ENCODE measurements at regions not wholly inside any gene's neighbourhood (a gene's known extent, or its start where the extent isn't known, plus 50 kb on each side); places are given as distances from the start of the nearest gene placed in this dataset.

DNA sequence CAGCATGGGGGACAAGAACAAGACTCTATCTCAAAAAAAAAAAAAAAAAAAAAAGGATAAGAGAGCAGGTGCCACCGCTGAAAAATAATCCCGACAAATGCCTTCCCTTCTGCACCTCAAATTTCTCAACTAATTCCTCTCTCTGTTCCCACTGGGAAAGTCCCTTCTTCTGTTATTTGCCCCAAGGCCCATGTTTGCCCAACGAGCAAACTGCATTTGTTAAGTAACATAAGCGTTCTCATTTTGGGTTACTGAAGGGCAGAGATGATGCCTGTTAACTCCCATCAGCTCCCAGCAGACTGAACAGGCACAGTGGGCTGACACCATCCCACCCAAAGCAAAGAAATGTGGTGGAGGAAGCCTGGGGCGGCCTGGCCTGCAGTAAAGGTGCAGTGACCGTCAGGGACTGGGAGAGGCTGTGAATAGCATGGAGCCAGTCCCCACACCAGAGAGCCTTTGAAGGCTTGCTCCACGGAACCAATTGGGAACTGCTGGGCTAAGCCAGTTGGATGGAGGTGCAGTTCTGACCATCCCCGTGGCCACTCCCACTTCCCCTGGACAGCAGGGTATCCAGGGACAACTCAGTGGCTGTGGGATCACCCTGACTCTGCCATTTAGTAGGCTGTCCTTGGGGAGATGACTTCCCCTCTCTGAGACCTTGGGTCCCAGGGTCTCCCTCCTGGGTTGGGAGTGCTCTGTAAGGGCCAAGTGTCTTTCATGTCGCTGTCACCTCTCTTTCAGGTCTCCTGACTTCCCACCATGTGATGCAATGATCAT, 149.7 kb upstream of the IER5L start:
- DNase-seq = no peak
- peaks cover 10% of the 10 kb centered on the region for H3K4me1 ChIP-seq (ENCODE audit: control insufficient read depth, insufficient read depth, low read length, poor library complexity, severe bottlenecking)
- no peaks in the 10 kb centered on the region for H3K36me3 ChIP-seq (ENCODE audit: control insufficient read depth, insufficient read depth, low read length)
- no peaks in the 10 kb centered on the region for H3K27me3 ChIP-seq (ENCODE audit: control insufficient read depth, insufficient read depth, low read length)
- peaks cover 0 to 5% (median 0%) of the 10 kb centered on the region in 7 donors for H3K9me3 Mint-ChIP-seq
- H3K4me1 Mint-ChIP-seq = peaks cover 0 to 14% (median 9%) of the 10 kb centered on the region in 4 donors
- H3K4me3 Mint-ChIP-seq = no peak overlapping the region
- no peak overlapping the region for H3K27ac ChIP-seq (ENCODE audit: insufficient read depth, low read length, poor library complexity, severe bottlenecking)
- no peaks in the 10 kb centered on the region for H3K27me3 Mint-ChIP-seq
- ATAC-seq (ENCODE audit: low read depth in 2 of 2) = no peak
- peaks cover 0 to 7% of the 10 kb centered on the region in 2 experiments for H3K9me3 ChIP-seq (ENCODE audit: control insufficient read depth in 2 of 2, low read length in 2 of 2)
- H3K36me3 Mint-ChIP-seq = no peaks in the 10 kb centered on the region
- H3K27ac Mint-ChIP-seq = peak overlapping the region in 1 of 3 donors; percentile 67
- H3K4me3 ChIP-seq (ENCODE audit: low read depth, low read length) = no peak overlapping the region

DNA sequence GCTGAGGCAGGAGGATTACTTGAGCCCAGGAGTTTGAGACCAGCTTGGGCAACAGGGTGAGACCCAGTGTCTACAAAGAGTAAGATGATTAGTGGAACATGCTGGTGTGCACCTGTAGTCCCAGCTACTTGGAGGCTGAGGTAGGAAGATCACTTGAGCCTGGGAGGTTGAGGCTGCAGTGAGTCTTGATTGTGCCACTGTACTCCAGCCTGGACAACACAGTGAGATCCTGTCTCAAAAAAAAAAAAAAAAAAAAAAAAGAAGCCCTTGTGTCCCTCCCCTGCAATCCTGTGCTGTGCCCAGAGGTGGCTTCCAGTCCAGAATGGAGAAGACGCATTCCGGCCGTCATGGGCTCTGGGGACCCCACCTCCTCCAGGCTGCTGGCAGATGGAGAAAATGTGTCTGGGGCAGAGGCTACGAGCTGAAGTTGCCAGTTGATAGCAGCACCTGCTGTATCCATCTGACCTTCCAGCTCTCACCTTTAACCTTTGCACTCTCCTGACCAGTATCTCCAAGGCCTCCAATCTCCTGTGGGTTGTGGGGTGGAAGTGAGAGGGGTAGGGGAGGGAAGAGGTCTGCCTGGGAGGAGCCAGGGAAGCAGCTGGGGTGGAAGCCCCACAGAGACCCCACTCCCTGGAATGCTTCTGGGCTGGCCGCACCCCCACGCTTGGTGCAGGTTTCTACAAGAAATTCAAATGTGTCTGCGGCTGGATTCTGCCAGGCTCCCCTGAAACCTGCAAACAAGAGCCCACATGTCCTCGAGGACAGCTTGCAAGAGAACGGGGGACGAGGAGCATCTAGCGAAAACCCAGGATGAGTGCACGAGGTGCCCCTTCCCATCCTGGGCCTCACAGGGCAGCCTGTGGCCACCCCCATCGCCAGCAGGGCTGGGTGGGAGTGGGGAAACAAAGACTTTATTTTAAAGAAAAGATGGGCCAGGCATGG, 148.3 kb upstream of the IER5L start:
- Histone ChIP-seq H3K4me3 (ENCODE audit: low read depth, low read length) (no peak overlapping the region), H3K27me3 (ENCODE audit: control insufficient read depth, insufficient read depth, low read length) (no peaks in the 10 kb centered on the region), H3K9me3 (ENCODE audit: control insufficient read depth in 2 of 2, low read length in 2 of 2) (peaks cover 0 to 7% of the 10 kb centered on the region in 2 experiments), H3K4me1 (ENCODE audit: control insufficient read depth, insufficient read depth, low read length, poor library complexity, severe bottlenecking) (peaks cover 11% of the 10 kb centered on the region), H3K27ac (ENCODE audit: insufficient read depth, low read length, poor library complexity, severe bottlenecking) (no peak overlapping the region), H3K36me3 (ENCODE audit: control insufficient read depth, insufficient read depth, low read length) (no peaks in the 10 kb centered on the region)
- Mint-ChIP-seq H3K27me3 (no peaks in the 10 kb centered on the region), H3K4me1 (peaks cover 0 to 20% (median 9%) of the 10 kb centered on the region in 4 donors), H3K27ac (no peak overlapping the region), H3K36me3 (no peaks in the 10 kb centered on the region), H3K9me3 (peaks cover 0 to 5% (median 0%) of the 10 kb centered on the region in 7 donors), H3K4me3 (no peak overlapping the region)
- DNase-seq (no peak), ATAC-seq (ENCODE audit: low read depth in 2 of 2) (no peak)

DNA sequence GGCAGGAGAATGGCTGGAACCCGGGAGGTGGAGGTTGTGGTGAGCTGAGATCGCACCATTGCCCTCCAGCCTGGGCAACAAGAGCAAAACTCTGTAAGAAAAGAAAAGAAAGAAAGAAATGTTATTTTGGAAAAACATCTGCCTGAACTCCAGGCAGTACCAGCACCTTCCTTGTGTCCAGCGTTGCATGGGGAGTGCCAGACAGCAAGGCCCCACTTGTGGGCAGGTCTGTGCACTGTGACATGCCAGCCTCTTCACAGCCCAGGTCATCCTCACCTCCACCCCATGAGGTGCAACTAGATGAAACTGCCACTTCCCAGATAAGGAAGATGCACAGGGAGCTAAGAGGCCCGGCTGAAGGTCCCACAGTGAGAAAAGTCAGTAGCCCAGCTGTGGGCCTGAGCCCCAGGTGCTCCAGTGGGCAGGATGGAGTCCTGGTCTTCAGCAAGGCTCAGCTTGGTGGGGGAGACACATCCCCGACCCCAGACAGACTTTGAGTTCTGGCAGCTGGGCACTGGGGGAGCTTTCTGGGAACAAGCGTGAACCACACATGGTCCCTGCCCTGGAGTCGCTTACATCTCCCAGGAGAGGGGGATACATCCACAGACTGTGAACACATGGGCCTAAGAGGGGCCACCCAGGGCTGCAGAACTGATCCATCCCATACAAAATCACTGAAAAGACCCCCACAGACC, 146.9 kb upstream of the IER5L start:
- Mint-ChIP-seq H3K4me1 (peaks cover 5 to 29% (median 14%) of the 10 kb centered on the region in 4 donors), H3K9me3 (no peaks in the 10 kb centered on the region), H3K4me3 (no peak overlapping the region), H3K27ac (no peak overlapping the region), H3K36me3 (no peaks in the 10 kb centered on the region), H3K27me3 (no peaks in the 10 kb centered on the region)
- H3K9me3 ChIP-seq (ENCODE audit: control insufficient read depth in 2 of 2, low read length in 2 of 2) = no peaks in the 10 kb centered on the region
- DNase-seq (no peak), ATAC-seq (ENCODE audit: low read depth in 2 of 2) (no peak)
- H3K27ac ChIP-seq (ENCODE audit: insufficient read depth, low read length, poor library complexity, severe bottlenecking) = no peak overlapping the region
- no peaks in the 10 kb centered on the region for H3K36me3 ChIP-seq (ENCODE audit: control insufficient read depth, insufficient read depth, low read length)
- no peaks in the 10 kb centered on the region for H3K27me3 ChIP-seq (ENCODE audit: control insufficient read depth, insufficient read depth, low read length)
- H3K4me1 ChIP-seq (ENCODE audit: control insufficient read depth, insufficient read depth, low read length, poor library complexity, severe bottlenecking) = peaks cover 24% of the 10 kb centered on the region
- no peak overlapping the region for H3K4me3 ChIP-seq (ENCODE audit: low read depth, low read length)

DNA sequence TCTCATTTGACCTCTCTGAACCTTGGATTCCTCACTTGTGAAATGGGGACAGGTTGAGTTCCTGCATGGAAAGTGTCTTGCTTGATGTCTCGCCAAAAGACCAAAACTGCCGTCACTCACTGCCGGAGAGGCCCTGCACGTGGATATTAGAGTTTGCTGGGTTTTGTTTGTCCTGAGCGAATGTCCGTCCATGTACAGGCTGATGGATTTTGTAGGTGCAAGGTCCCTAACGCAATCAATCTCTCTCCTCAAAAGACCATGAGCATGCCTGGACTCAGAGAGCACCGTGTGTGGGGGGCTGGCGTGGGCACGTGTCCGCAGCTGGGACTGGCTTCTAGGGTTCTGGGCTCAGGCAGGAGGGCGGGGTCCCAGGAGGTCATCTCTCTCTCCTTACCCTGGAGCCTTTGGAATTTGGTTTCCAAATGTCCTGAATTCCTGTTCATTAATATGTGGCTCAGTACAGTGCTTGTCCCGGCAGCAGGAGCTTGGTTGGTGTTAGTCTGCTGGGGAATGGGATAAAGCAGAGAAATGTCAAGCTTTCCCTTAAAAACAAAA, 146.0 kb upstream of the IER5L start:
- peaks cover 25% of the 10 kb centered on the region for H3K4me1 ChIP-seq (ENCODE audit: control insufficient read depth, insufficient read depth, low read length, poor library complexity, severe bottlenecking)
- no peak overlapping the region for H3K27ac ChIP-seq (ENCODE audit: insufficient read depth, low read length, poor library complexity, severe bottlenecking)
- H3K9me3 ChIP-seq (ENCODE audit: control insufficient read depth in 2 of 2, low read length in 2 of 2) = no peaks in the 10 kb centered on the region
- Mint-ChIP-seq H3K9me3 (no peaks in the 10 kb centered on the region), H3K4me1 (peaks cover 5 to 32% (median 14%) of the 10 kb centered on the region in 4 donors), H3K4me3 (no peak overlapping the region), H3K27ac (peak overlapping the region in 1 of 3 donors; percentile 56), H3K36me3 (no peaks in the 10 kb centered on the region), H3K27me3 (no peaks in the 10 kb centered on the region)
- no peaks in the 10 kb centered on the region for H3K27me3 ChIP-seq (ENCODE audit: control insufficient read depth, insufficient read depth, low read length)
- no peak for DNase-seq
- no peak overlapping the region for H3K4me3 ChIP-seq (ENCODE audit: low read depth, low read length)
- no peaks in the 10 kb centered on the region for H3K36me3 ChIP-seq (ENCODE audit: control insufficient read depth, insufficient read depth, low read length)
- ATAC-seq (ENCODE audit: low read depth in 2 of 2) = no peak

DNA sequence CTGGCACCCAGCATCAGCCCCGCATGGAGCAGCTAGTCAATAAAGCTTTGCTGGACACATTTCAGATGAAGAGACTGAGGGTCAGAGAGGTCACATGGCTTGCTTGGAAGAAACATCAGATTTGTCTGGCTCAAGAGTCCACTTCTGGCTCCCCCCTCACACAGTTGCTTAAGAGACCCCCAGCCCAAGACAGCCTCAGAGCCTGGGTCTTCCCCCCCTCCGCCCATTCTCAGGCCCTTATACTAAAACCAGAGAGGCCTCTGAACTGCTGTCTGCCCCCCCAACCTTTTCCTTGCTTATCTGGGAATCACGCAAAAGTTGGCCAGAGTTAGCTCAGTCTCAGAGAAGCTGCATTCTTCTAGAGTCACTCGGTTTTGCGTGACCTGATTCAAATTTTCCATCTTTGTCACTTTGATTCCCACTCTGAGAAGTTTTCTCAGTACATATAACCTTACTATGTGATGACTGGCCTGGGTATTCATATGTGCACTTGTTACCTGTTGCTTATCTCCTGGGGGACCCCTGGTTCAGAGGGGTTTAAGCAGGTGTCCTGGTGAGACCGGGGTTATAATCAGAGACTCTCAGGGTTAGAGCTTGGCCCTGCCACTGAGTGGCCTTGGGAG, 145.4 kb upstream of the IER5L start:
- no peak overlapping the region for H3K27ac ChIP-seq (ENCODE audit: insufficient read depth, low read length, poor library complexity, severe bottlenecking)
- Mint-ChIP-seq H3K4me1 (peaks cover 5 to 26% (median 12%) of the 10 kb centered on the region in 4 donors), H3K27ac (peak overlapping the region in 1 of 3 donors; percentile 71), H3K9me3 (no peaks in the 10 kb centered on the region), H3K36me3 (no peaks in the 10 kb centered on the region), H3K4me3 (no peak overlapping the region), H3K27me3 (no peaks in the 10 kb centered on the region)
- H3K4me3 ChIP-seq (ENCODE audit: low read depth, low read length) = no peak overlapping the region
- H3K9me3 ChIP-seq (ENCODE audit: control insufficient read depth in 2 of 2, low read length in 2 of 2) = no peaks in the 10 kb centered on the region
- ATAC-seq (ENCODE audit: low read depth in 2 of 2) (no peak), DNase-seq (no peak)
- H3K36me3 ChIP-seq (ENCODE audit: control insufficient read depth, insufficient read depth, low read length) = no peaks in the 10 kb centered on the region
- H3K27me3 ChIP-seq (ENCODE audit: control insufficient read depth, insufficient read depth, low read length) = no peaks in the 10 kb centered on the region
- H3K4me1 ChIP-seq (ENCODE audit: control insufficient read depth, insufficient read depth, low read length, poor library complexity, severe bottlenecking) = peaks cover 19% of the 10 kb centered on the region

DNA sequence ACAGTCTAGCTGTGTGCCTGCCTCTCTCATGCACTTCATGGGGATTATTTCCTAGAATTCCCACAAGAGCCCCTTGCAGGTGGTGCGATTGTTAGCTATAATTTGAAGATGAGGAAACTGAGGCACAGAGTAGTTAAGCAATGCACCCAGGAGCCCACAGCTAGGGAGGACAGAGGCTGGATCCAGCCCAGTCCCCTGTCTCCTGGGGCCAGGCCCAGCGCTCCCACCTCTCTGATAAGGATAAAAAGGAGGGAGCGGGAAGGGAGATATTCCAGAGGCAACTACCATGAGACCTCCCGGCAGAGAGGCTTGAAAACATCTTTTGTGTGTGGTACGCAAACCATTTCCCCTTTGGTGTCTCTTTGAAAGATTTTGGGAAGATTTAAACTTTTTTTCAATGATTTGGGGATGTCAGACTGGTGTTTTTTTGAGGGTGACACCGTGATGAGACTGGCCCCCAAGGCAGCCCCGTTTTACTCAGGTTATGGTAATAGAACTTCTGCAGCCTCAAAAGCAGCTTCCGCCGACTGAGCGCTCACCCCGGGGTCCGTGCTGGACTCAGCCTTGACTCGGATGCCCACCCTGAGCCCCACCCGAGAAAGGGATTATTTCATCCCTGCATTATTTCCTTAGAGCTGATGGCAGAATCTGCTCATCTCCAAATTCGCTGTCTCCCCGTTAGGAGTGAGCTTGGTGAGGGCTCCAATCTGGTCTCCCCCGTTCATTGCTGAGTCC, 144.7 kb upstream of the IER5L start:
- peak overlapping the region in 1 of 3 donors; percentile 71 for H3K27ac Mint-ChIP-seq
- no peaks in the 10 kb centered on the region for H3K9me3 Mint-ChIP-seq
- Histone ChIP-seq H3K4me1 (ENCODE audit: control insufficient read depth, insufficient read depth, low read length, poor library complexity, severe bottlenecking) (peaks cover 16% of the 10 kb centered on the region), H3K27me3 (ENCODE audit: control insufficient read depth, insufficient read depth, low read length) (no peaks in the 10 kb centered on the region), H3K36me3 (ENCODE audit: control insufficient read depth, insufficient read depth, low read length) (no peaks in the 10 kb centered on the region), H3K4me3 (ENCODE audit: low read depth, low read length) (no peak overlapping the region), H3K9me3 (ENCODE audit: control insufficient read depth in 2 of 2, low read length in 2 of 2) (no peaks in the 10 kb centered on the region), H3K27ac (ENCODE audit: insufficient read depth, low read length, poor library complexity, severe bottlenecking) (no peak overlapping the region)
- H3K36me3 Mint-ChIP-seq = no peaks in the 10 kb centered on the region
- peaks cover 5 to 19% (median 9%) of the 10 kb centered on the region in 4 donors for H3K4me1 Mint-ChIP-seq
- no peak overlapping the region for H3K4me3 Mint-ChIP-seq
- no peaks in the 10 kb centered on the region for H3K27me3 Mint-ChIP-seq
- no peak for DNase-seq
- no peak for ATAC-seq (ENCODE audit: low read depth in 2 of 2)
